ENCODE measurements at regions not wholly inside any gene's neighbourhood (a gene's known extent, or its start where the extent isn't known, plus 50 kb on each side); places are given as distances from the start of the nearest gene placed in this dataset.

GRCh38 chr1:81388435-81388834, 412.3 kb upstream of the ADGRL2 start:
- TF ChIP-seq CTCF (IDR thresholded peaks at IDR 0.05; ENCODE audit: insufficient read depth, low read length) (no peak), POLR2AphosphoS5 (IDR thresholded peaks at IDR 0.05; ENCODE audit: low read depth) (no peak), REST (IDR thresholded peaks at IDR 0.05; ENCODE audit: insufficient replicate concordance, low read depth) (no peak), SPI1 (IDR thresholded peaks at IDR 0.05; ENCODE audit: borderline replicate concordance, low read depth) (no peak), GABPA (IDR thresholded peaks at IDR 0.05; ENCODE audit: low read depth) (no peak)
